OCI-LY7 (cell line): ENCODE measurements at regions not wholly inside any gene's neighbourhood (a gene's known extent, or its start where the extent isn't known, plus 50 kb on each side); places are given as distances from the start of the nearest gene placed in this dataset.

Source experiments
- EZH2phosphoT487 ChIP-seq: fragments of 200-600 bp; sonication (generic); IDR thresholded peaks from 2 replicates; pipeline ENCODE4 v1.6.1; 2018; ENCODE audit warnings: low read depth, borderline replicate concordance, mild to moderate bottlenecking, mixed run types, antibody characterized with exemption, low read length, moderate library complexity, mixed read lengths
- TF ChIP-seq, protein P1 (sequence below): fragments of 200-600 bp; sonication (generic); conservative IDR thresholded peaks from 2 replicates; pipeline ENCODE4 v1.5.1; 2014; ENCODE audit warnings: mild to moderate bottlenecking, antibody characterized with exemption, low read length, moderate library complexity, mixed read lengths

DNA sequence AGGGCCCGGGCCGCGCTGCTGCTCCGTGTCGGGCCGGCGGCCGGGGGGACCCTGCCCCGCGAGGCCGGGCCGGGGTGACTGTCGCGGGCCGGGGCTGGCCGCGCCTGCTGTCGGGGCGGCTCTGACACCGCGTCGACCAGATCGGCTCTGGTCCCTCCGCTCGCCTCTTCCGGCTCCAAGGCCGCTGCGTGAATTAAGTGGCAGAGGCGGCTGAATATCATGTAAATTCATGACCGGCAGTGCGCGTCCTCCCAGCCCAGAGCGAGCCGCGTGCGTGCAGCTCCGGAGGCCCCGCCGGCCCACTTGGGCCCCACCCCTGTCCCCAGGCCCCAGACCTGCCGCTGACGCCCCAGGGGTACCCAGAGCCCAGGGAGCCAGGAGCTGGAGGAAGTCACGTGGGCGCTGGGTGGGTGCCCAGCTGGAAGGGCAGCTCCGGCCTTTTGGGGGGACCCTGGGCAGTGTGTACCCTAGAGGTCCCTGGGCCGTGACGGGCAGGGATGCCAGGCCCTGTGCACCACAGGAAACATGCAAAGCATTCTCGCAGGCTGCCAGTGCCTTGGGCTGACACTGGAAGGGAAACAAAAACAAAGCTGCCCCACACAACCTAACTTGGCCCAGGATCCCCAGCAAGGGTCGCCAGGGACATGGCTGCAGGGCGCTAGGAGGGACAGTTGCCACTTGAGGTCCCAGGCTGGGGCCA lies 584.0 kb upstream of the MKI67 start:
- TF ChIP-seq, protein P1, sequence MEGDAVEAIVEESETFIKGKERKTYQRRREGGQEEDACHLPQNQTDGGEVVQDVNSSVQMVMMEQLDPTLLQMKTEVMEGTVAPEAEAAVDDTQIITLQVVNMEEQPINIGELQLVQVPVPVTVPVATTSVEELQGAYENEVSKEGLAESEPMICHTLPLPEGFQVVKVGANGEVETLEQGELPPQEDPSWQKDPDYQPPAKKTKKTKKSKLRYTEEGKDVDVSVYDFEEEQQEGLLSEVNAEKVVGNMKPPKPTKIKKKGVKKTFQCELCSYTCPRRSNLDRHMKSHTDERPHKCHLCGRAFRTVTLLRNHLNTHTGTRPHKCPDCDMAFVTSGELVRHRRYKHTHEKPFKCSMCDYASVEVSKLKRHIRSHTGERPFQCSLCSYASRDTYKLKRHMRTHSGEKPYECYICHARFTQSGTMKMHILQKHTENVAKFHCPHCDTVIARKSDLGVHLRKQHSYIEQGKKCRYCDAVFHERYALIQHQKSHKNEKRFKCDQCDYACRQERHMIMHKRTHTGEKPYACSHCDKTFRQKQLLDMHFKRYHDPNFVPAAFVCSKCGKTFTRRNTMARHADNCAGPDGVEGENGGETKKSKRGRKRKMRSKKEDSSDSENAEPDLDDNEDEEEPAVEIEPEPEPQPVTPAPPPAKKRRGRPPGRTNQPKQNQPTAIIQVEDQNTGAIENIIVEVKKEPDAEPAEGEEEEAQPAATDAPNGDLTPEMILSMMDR: no peak
- no peak for TF ChIP-seq EZH2phosphoT487
